Endodermal cell (in vitro differentiated cells): ENCODE measurements at regions not wholly inside any gene's neighbourhood (a gene's known extent, or its start where the extent isn't known, plus 50 kb on each side); places are given as distances from the start of the nearest gene placed in this dataset.

Experiments
- DNase-seq: peaks from one replicate; pipeline ENCODE4 v3.0.0-alpha.2; 2017
- H3K27ac ChIP-seq: 2 replicates; pipeline ENCODE4 v1.5.1; 2013; ENCODE audit warnings: mild to moderate bottlenecking, low read depth, low read length, moderate library complexity
- H3K27me3 ChIP-seq: 2 replicates; pipeline ENCODE4 v1.6.1; 2013; ENCODE audit warnings: mild to moderate bottlenecking, low read length, moderate library complexity; ENCODE audit not compliant: insufficient read depth, control insufficient read depth, poor library complexity, severe bottlenecking
- H3K36me3 ChIP-seq: 2 replicates; pipeline ENCODE4 v1.7.0; 2013; ENCODE audit warnings: mild to moderate bottlenecking, low read length, moderate library complexity; ENCODE audit not compliant: control insufficient read depth, insufficient read depth
- H3K4me1 ChIP-seq: one replicate; pipeline ENCODE4 v1.7.0; 2013; ENCODE audit warnings: low read length; ENCODE audit not compliant: control insufficient read depth, insufficient read depth
- H3K4me3 ChIP-seq: 2 replicates; pipeline ENCODE4 v1.5.1; 2013; ENCODE audit warnings: mild to moderate bottlenecking, low read length, moderate library complexity
- H3K9ac ChIP-seq: 2 replicates; pipeline ENCODE4 v1.6.1; 2013; ENCODE audit warnings: mild to moderate bottlenecking, low read length, moderate library complexity; ENCODE audit not compliant: poor library complexity, severe bottlenecking; ENCODE audit errors: extremely low read depth
- H3K9me3 ChIP-seq: 2 replicates; pipeline ENCODE4 v1.6.1; 2013; ENCODE audit warnings: mild to moderate bottlenecking, low read length, moderate library complexity; ENCODE audit not compliant: control insufficient read depth
- H3K27ac Mint-ChIP-seq: 2 replicates; pipeline ENCODE4 v1.8.0; 2020; ENCODE audit warnings: mixed read lengths
- H3K27me3 Mint-ChIP-seq: 2 replicates; pipeline ENCODE4 v1.8.0; 2021; ENCODE audit warnings: mild to moderate bottlenecking, mixed read lengths; ENCODE audit not compliant: insufficient read depth
- H3K36me3 Mint-ChIP-seq: 2 replicates; pipeline ENCODE4 v1.8.0; 2020; ENCODE audit warnings: low read depth, mixed read lengths
- H3K4me1 Mint-ChIP-seq: 2 replicates; pipeline ENCODE4 v1.8.0; 2020; ENCODE audit warnings: mixed read lengths
- H3K4me3 Mint-ChIP-seq: 2 replicates; pipeline ENCODE4 v1.8.0; 2020; ENCODE audit warnings: mild to moderate bottlenecking, moderate library complexity, mixed read lengths
- H3K9me3 Mint-ChIP-seq: 2 replicates; pipeline ENCODE4 v1.8.0; 2020; ENCODE audit warnings: mild to moderate bottlenecking, mixed read lengths
- CTCF ChIP-seq: fragments of 200-600 bp; sonication (generic); conservative IDR thresholded peaks from 2 replicates; pipeline ENCODE4 v1.5.0; 2021; ENCODE audit warnings: antibody characterized with exemption, mild to moderate bottlenecking
- WGBS, 2 experiments: methylation state at CpG; one replicate each; pipeline versions ENCODE4 v1.1.5 to v1.1.7; 2013; ENCODE audit warnings: missing lambda C conversion rate in 2 of 2, mixed read lengths in 1 of 2; ENCODE audit not compliant: insufficient coverage in 1 of 2, insufficient read length in 1 of 2; 5-methylcytosine and 5-hydroxymethylcytosine counted together

GRCh38 chr13:109496216-109496615 lies 290.2 kb downstream of the IRS2 start:
- no peak for TF ChIP-seq CTCF
- no peak for DNase-seq
- Histone ChIP-seq H3K36me3 (no peaks in the 10 kb centered on the region), H3K4me1 (no peaks in the 10 kb centered on the region), H3K27me3 (no peaks in the 10 kb centered on the region), H3K27ac (no peak overlapping the region), H3K4me3 (no peak overlapping the region), H3K9ac (no peak overlapping the region), H3K9me3 (no peaks in the 10 kb centered on the region)
- WGBS, 2 experiments: 94 to 95% methylated on average over 7 of the region's 7 CpGs
- Mint-ChIP-seq H3K4me1 (peaks cover 10% of the 10 kb centered on the region), H3K27me3 (no peaks in the 10 kb centered on the region), H3K36me3 (no peaks in the 10 kb centered on the region), H3K27ac (no peak overlapping the region), H3K4me3 (no peak overlapping the region), H3K9me3 (no peaks in the 10 kb centered on the region)

- H3K27ac Mint-ChIP-seq: no peak overlapping the region
- Histone ChIP-seq H3K36me3 (no peaks in the 10 kb centered on the region), H3K9ac (no peak overlapping the region), H3K4me3 (no peak overlapping the region), H3K27ac (no peak overlapping the region), H3K4me1 (no peaks in the 10 kb centered on the region), H3K9me3 (no peaks in the 10 kb centered on the region), H3K27me3 (no peaks in the 10 kb centered on the region)
- H3K4me1 Mint-ChIP-seq: peaks cover 5% of the 10 kb centered on the region
- H3K27me3 Mint-ChIP-seq: no peaks in the 10 kb centered on the region
- no peak for TF ChIP-seq CTCF
- no peak overlapping the region for H3K4me3 Mint-ChIP-seq
- WGBS, 2 experiments: 93 to 94% methylated on average over 5 to 9 of the region's 9 CpGs
- H3K36me3 Mint-ChIP-seq: no peaks in the 10 kb centered on the region
- H3K9me3 Mint-ChIP-seq: peaks cover 3% of the 10 kb centered on the region
- no peak for DNase-seq
Observed at GRCh38 chr13:109494925-109495369, 291.4 kb downstream of the IRS2 start.

GRCh38 chr13:109485136-109485794 lies 301.1 kb downstream of the IRS2 start:
- peaks cover 11% of the 10 kb centered on the region for H3K9me3 Mint-ChIP-seq
- no peak overlapping the region for H3K4me3 Mint-ChIP-seq
- H3K36me3 Mint-ChIP-seq: no peaks in the 10 kb centered on the region
- Histone ChIP-seq H3K27me3 (no peaks in the 10 kb centered on the region), H3K4me1 (no peaks in the 10 kb centered on the region), H3K9me3 (no peaks in the 10 kb centered on the region), H3K4me3 (no peak overlapping the region), H3K36me3 (no peaks in the 10 kb centered on the region), H3K27ac (no peak overlapping the region), H3K9ac (no peak overlapping the region)
- no peaks in the 10 kb centered on the region for H3K4me1 Mint-ChIP-seq
- WGBS, 2 experiments: 88 to 94% methylated on average over 9 to 13 of the region's 13 CpGs
- TF ChIP-seq CTCF: no peak
- H3K27me3 Mint-ChIP-seq: no peaks in the 10 kb centered on the region
- no peak overlapping the region for H3K27ac Mint-ChIP-seq
- no peak for DNase-seq
